ENCODE measurements at regions not wholly inside any gene's neighbourhood (a gene's known extent, or its start where the extent isn't known, plus 50 kb on each side); places are given as distances from the start of the nearest gene placed in this dataset.

DNA sequence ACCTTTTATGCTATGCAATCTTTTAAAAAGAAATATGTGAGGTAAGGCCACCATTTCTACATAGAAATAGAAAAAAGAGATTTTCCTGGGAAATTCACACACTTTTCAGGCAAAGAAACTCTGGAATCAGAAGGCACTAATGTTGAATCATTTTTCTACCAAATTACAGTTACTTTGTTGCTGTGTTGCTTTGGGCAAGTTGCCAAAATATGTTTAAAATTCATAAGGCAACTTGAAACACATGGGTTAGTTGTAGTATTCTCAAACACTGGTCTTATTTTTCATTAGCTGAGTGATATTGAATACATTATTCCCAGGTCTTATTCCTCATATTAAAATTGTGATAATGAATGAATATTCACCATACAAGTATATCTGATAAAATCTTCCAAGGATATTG, 195.0 kb upstream of the SLITRK1 start:
- TF ChIP-seq, protein P1, sequence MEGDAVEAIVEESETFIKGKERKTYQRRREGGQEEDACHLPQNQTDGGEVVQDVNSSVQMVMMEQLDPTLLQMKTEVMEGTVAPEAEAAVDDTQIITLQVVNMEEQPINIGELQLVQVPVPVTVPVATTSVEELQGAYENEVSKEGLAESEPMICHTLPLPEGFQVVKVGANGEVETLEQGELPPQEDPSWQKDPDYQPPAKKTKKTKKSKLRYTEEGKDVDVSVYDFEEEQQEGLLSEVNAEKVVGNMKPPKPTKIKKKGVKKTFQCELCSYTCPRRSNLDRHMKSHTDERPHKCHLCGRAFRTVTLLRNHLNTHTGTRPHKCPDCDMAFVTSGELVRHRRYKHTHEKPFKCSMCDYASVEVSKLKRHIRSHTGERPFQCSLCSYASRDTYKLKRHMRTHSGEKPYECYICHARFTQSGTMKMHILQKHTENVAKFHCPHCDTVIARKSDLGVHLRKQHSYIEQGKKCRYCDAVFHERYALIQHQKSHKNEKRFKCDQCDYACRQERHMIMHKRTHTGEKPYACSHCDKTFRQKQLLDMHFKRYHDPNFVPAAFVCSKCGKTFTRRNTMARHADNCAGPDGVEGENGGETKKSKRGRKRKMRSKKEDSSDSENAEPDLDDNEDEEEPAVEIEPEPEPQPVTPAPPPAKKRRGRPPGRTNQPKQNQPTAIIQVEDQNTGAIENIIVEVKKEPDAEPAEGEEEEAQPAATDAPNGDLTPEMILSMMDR (IDR thresholded peaks at IDR 0.05) = no peak
- TF ChIP-seq POLR2A (IDR thresholded peaks at IDR 0.05) = no peak
